IMR-90 (cell line): ENCODE measurements at regions not wholly inside any gene's neighbourhood (a gene's known extent, or its start where the extent isn't known, plus 50 kb on each side); places are given as distances from the start of the nearest gene placed in this dataset.

Experiments used
- ATAC-seq: fragments of 200-7000 bp; cut with Tn5 transposase; 2 replicates; pipeline ENCODE4 v1.9.1; 2020; ENCODE audit warnings: low read depth, mild to moderate bottlenecking, moderate library complexity
- BruUV-seq: library from RNA; stranded (reverse); fragments of 400-500 nt; replicated peaks from 2 replicates; lab custom pipeline; 2021; lab: Mats Ljungman, UMichigan
- CTCF ChIA-PET: fragments of 300-600 bp; formaldehyde crosslinking; extraction: SDS; loops from one replicate; lab custom pipeline; 2021; ENCODE audit warnings: antibody characterized with exemption; lab: Yijun Ruan, JAX
- POLR2A ChIA-PET: fragments of 300-600 bp; sonication (Branson Sonifier 250); formaldehyde crosslinking; loops from one replicate; lab custom pipeline; 2022; ENCODE audit warnings: antibody characterized with exemption; ENCODE audit not compliant: unreplicated experiment; lab: Charles Lee
- DNase-seq: peaks from one replicate; pipeline ENCODE4 v3.0.0; 2013
- H2AFZ ChIP-seq: replicated peaks from 2 replicates; pipeline ENCODE3; 2013; ENCODE audit warnings: low read length, mild to moderate bottlenecking; ENCODE audit not compliant: poor library complexity
- H2AK5ac ChIP-seq: 2 replicates; pipeline ENCODE4 v1.6.1; 2013; ENCODE audit warnings: low read depth, low read length, inconsistent platforms
- H2AK9ac ChIP-seq: replicated peaks from 2 replicates; pipeline ENCODE3; 2013; ENCODE audit warnings: mild to moderate bottlenecking, low read depth, low read length, moderate library complexity; ENCODE audit not compliant: poor library complexity
- H2BK120ac ChIP-seq: 2 replicates; pipeline ENCODE4 v1.6.1; 2013; ENCODE audit warnings: low read depth, low read length, inconsistent platforms
- H2BK15ac ChIP-seq: 3 replicates; pipeline ENCODE4 v1.6.1; 2013; ENCODE audit warnings: low read depth, low read length, inconsistent platforms
- H2BK20ac ChIP-seq: 2 replicates; pipeline ENCODE4 v1.6.1; 2013; ENCODE audit warnings: low read depth, mild to moderate bottlenecking, inconsistent platforms, low read length, moderate library complexity
- H2BK5ac ChIP-seq: 2 replicates; pipeline ENCODE4 v1.6.1; 2013; ENCODE audit warnings: mild to moderate bottlenecking, low read depth, low read length, inconsistent platforms; ENCODE audit not compliant: poor library complexity, severe bottlenecking
- H3K14ac ChIP-seq: replicated peaks from 2 replicates; pipeline ENCODE4 v1.6.1; 2013; ENCODE audit warnings: low read depth, low read length, inconsistent platforms
- H3K18ac ChIP-seq: 2 replicates; pipeline ENCODE4 v1.6.1; 2013; ENCODE audit warnings: low read depth, low read length, control low read depth
- H3K23ac ChIP-seq: 2 replicates; pipeline ENCODE4 v1.6.1; 2013; ENCODE audit warnings: low read depth, low read length, inconsistent platforms
- H3K27ac ChIP-seq: 2 replicates; pipeline ENCODE4 v1.5.1; 2013; ENCODE audit warnings: mild to moderate bottlenecking, control low read depth, low read length; ENCODE audit not compliant: insufficient read depth
- H3K27me3 ChIP-seq: 2 replicates; pipeline ENCODE4 v1.6.1; 2013; ENCODE audit warnings: low read length; ENCODE audit not compliant: control insufficient read depth, insufficient read depth
- H3K36me3 ChIP-seq: 2 replicates; pipeline ENCODE4 v1.6.1; 2013; ENCODE audit warnings: low read length, mixed read lengths; ENCODE audit not compliant: control insufficient read depth, insufficient read depth
- H3K4ac ChIP-seq: 2 replicates; pipeline ENCODE4 v1.6.1; 2013; ENCODE audit warnings: low read depth, low read length, inconsistent platforms
- H3K4me1 ChIP-seq: 2 replicates; pipeline ENCODE4 v1.6.1; 2013; ENCODE audit warnings: low read length, mixed read lengths; ENCODE audit not compliant: control insufficient read depth, insufficient read depth
- H3K4me2 ChIP-seq: 2 replicates; pipeline ENCODE4 v1.6.1; 2013; ENCODE audit warnings: low read depth, mild to moderate bottlenecking, control low read depth, low read length, moderate library complexity
- H3K4me3 ChIP-seq: 2 replicates; pipeline ENCODE4 v1.5.1; 2013; ENCODE audit warnings: low read depth, mild to moderate bottlenecking, control low read depth, low read length, moderate library complexity; ENCODE audit not compliant: insufficient read depth
- H3K56ac ChIP-seq: 2 replicates; pipeline ENCODE4 v1.6.1; 2013; ENCODE audit warnings: low read length, inconsistent platforms; ENCODE audit not compliant: insufficient read depth; ENCODE audit errors: extremely low read depth
- H3K79me1 ChIP-seq, 2 experiments: 2 replicates each; pipeline ENCODE4 v1.6.1; 2013; ENCODE audit warnings: low read length in 2 of 2, inconsistent platforms in 1 of 2, low read depth in 1 of 2
- H3K9ac ChIP-seq: 2 replicates; pipeline ENCODE4 v1.6.1; 2013; ENCODE audit warnings: low read depth, low read length, control low read depth
- H3K9me1 ChIP-seq: 2 replicates; pipeline ENCODE4 v1.6.1; 2013; ENCODE audit warnings: low read length, inconsistent platforms; ENCODE audit not compliant: insufficient read depth
- H3K9me3 ChIP-seq: 2 replicates; pipeline ENCODE4 v1.6.1; 2013; ENCODE audit warnings: low read length; ENCODE audit not compliant: control insufficient read depth, insufficient read depth
- H4K20me1 ChIP-seq: 2 replicates; pipeline ENCODE4 v1.6.1; 2013; ENCODE audit warnings: low read length, inconsistent platforms; ENCODE audit not compliant: insufficient read depth
- H4K5ac ChIP-seq: 2 replicates; pipeline ENCODE4 v1.6.1; 2013; ENCODE audit warnings: mild to moderate bottlenecking, low read depth, low read length, control low read depth
- H4K8ac ChIP-seq, 2 experiments: 2 replicates each; pipeline ENCODE4 v1.6.1; 2013; ENCODE audit warnings: low read depth in 2 of 2, low read length in 2 of 2, control low read depth in 1 of 2, inconsistent platforms in 1 of 2
- H4K91ac ChIP-seq: 2 replicates; pipeline ENCODE4 v1.6.1; 2013; ENCODE audit warnings: low read depth, low read length, inconsistent platforms; ENCODE audit not compliant: insufficient read depth
- BHLHE40 ChIP-seq: fragments of 150-350 bp; IDR thresholded peaks from 2 replicates; pipeline ENCODE4 v1.6.1; 2016; ENCODE audit warnings: mild to moderate bottlenecking, low read depth, low read length
- CEBPB ChIP-seq: IDR thresholded peaks from 2 replicates; pipeline ENCODE4 v1.6.1; 2012; ENCODE audit warnings: low read depth, low read length, improper control_type of control experiment
- CHD1 ChIP-seq: IDR thresholded peaks from 2 replicates; pipeline ENCODE4 v1.6.1; 2012; ENCODE audit warnings: low read depth, low read length, improper control_type of control experiment
- FOS ChIP-seq: fragments of 150-350 bp; IDR thresholded peaks from 2 replicates; pipeline ENCODE4 v1.6.1; 2016; ENCODE audit warnings: low read depth, low read length
- MAFK ChIP-seq: IDR thresholded peaks from 2 replicates; pipeline ENCODE4 v1.6.1; 2012; ENCODE audit warnings: low read depth, low read length, improper control_type of control experiment
- MAZ ChIP-seq: IDR thresholded peaks from 2 replicates; pipeline ENCODE4 v1.6.1; 2012; ENCODE audit warnings: low read depth, mild to moderate bottlenecking, low read length, improper control_type of control experiment, moderate library complexity, borderline replicate concordance
- MXI1 ChIP-seq: IDR thresholded peaks from 2 replicates; pipeline ENCODE4 v1.6.1; 2012; ENCODE audit warnings: low read depth, mild to moderate bottlenecking, low read length, moderate library complexity, borderline replicate concordance
- NFE2L2 ChIP-seq: fragments of 150-350 bp; IDR thresholded peaks from 2 replicates; pipeline ENCODE4 v1.6.1; 2016; ENCODE audit warnings: low read depth, mild to moderate bottlenecking, low read length
- POLR2A ChIP-seq: IDR thresholded peaks from 2 replicates; pipeline ENCODE4 v1.6.1; 2012; ENCODE audit warnings: mild to moderate bottlenecking, low read depth, low read length
- RAD21 ChIP-seq: IDR thresholded peaks from 2 replicates; pipeline ENCODE4 v1.6.1; 2012; ENCODE audit warnings: low read length, improper control_type of control experiment
- RCOR1 ChIP-seq: IDR thresholded peaks from 2 replicates; pipeline ENCODE4 v1.6.1; 2012; ENCODE audit warnings: mild to moderate bottlenecking, low read length, improper control_type of control experiment; ENCODE audit not compliant: insufficient replicate concordance
- RFX5 ChIP-seq: IDR thresholded peaks from 2 replicates; pipeline ENCODE4 v1.8.0; 2012; ENCODE audit warnings: low read depth, mild to moderate bottlenecking, low read length, moderate library complexity
- SMC3 ChIP-seq: fragments of 150-350 bp; IDR thresholded peaks from 2 replicates; pipeline ENCODE4 v1.6.1; 2016; ENCODE audit warnings: low read depth, mild to moderate bottlenecking, antibody characterized with exemption, low read length, moderate library complexity
- WGBS, 2 experiments: methylation state at CpG; one replicate each; pipeline versions ENCODE4 v1.1.5 to v1.1.7; 2013; ENCODE audit warnings: missing lambda C conversion rate in 2 of 2; ENCODE audit not compliant: insufficient read length in 1 of 2; ENCODE audit errors: extremely low coverage in 2 of 2; 5-methylcytosine and 5-hydroxymethylcytosine counted together
- dilution Hi-C: fragments of 300-500 bp; cut with HindIII; formaldehyde crosslinking; loops from one replicate; pipeline ENCODE4 v1.14.3; 2018; ENCODE audit warnings: low sequenced_read_pairs; ENCODE audit not compliant: unreplicated experiment
- in situ Hi-C: fragments of 300-500 bp; cut with MboI; formaldehyde crosslinking; loops from 3 replicates; pipeline ENCODE4 v1.14.3; 2019; ENCODE audit warnings: low sequenced_read_pairs, inconsistent platforms, mixed read lengths
- intact Hi-C: fragments of 100-400 bp; cut with micrococcal nuclease; formaldehyde crosslinking; loops from 2 replicates; pipeline ENCODE4 v1.10.0; 2022
- TF ChIP-seq, protein P1 (sequence below): fragments of 150-350 bp; IDR thresholded peaks from 2 replicates; pipeline ENCODE4 v1.6.1; 2016; ENCODE audit warnings: low read depth, mild to moderate bottlenecking, low read length, moderate library complexity, borderline replicate concordance
- TF ChIP-seq, protein P2 (sequence below): fragments of 150-350 bp; IDR thresholded peaks from 2 replicates; pipeline ENCODE4 v1.6.1; 2017; ENCODE audit warnings: mild to moderate bottlenecking, antibody characterized with exemption, low read length, low read depth
- TF ChIP-seq, protein P3 (sequence below): conservative IDR thresholded peaks from 2 replicates; pipeline ENCODE4 v1.5.1; 2012; ENCODE audit warnings: mild to moderate bottlenecking, low read depth, low read length, improper control_type of control experiment

DNA sequence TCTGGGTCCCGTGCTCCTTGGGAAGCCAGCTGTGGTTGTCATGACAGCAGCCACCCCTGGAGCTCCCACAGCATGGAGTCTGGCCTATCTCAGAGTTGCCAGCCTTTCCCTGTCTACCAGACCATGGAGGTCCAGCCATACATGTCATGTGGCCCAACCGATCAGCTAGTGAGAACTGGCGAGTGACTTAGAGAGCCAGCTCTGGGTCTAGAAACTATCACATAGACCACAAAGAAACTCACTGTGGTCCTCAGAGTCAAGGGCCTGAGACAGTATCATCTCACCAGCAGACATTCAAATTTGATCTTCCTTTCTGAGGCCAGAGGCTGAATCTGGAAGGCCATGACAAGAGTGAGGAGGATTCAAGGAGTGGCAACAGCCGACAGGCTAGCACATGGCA is 223.3 kb upstream of the GPR26 start:
- H4K20me1 ChIP-seq = no peaks in the 10 kb centered on the region
- H3K79me1 ChIP-seq = no peaks in the 10 kb centered on the region
- intact Hi-C loops = no loop called here
- no TSS peak for BruUV-seq
- no peaks in the 10 kb centered on the region for H3K36me3 ChIP-seq
- no peaks in the 10 kb centered on the region for H3K9me1 ChIP-seq
- no peak overlapping the region for H3K4me2 ChIP-seq
- no peak overlapping the region for H3K4ac ChIP-seq
- H3K4me3 ChIP-seq = no peak overlapping the region
- POLR2A ChIA-PET = no interaction called here
- CTCF ChIA-PET = no interaction called here
- in situ Hi-C loops = no loop called here
- ATAC-seq (no peak), DNase-seq (no peak)
- no peak overlapping the region for H3K18ac ChIP-seq
- H3K9me3 ChIP-seq = peaks cover 49% of the 10 kb centered on the region
- no peaks in the 10 kb centered on the region for H3K4me1 ChIP-seq
- no peak overlapping the region for H4K5ac ChIP-seq
- no peak for TF ChIP-seq NFE2L2
- TF ChIP-seq MAFK = no peak
- no peak for TF ChIP-seq RCOR1
- TF ChIP-seq RFX5 = no peak
- no peak for TF ChIP-seq MAZ
- no peak for TF ChIP-seq MXI1
- TF ChIP-seq CEBPB = no peak
- TF ChIP-seq, protein P1, sequence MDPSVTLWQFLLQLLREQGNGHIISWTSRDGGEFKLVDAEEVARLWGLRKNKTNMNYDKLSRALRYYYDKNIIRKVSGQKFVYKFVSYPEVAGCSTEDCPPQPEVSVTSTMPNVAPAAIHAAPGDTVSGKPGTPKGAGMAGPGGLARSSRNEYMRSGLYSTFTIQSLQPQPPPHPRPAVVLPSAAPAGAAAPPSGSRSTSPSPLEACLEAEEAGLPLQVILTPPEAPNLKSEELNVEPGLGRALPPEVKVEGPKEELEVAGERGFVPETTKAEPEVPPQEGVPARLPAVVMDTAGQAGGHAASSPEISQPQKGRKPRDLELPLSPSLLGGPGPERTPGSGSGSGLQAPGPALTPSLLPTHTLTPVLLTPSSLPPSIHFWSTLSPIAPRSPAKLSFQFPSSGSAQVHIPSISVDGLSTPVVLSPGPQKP = no peak
- TF ChIP-seq, protein P2, sequence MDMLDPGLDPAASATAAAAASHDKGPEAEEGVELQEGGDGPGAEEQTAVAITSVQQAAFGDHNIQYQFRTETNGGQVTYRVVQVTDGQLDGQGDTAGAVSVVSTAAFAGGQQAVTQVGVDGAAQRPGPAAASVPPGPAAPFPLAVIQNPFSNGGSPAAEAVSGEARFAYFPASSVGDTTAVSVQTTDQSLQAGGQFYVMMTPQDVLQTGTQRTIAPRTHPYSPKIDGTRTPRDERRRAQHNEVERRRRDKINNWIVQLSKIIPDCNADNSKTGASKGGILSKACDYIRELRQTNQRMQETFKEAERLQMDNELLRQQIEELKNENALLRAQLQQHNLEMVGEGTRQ = no peak
- no peak for TF ChIP-seq SMC3
- no peak for TF ChIP-seq POLR2A
- no peak for TF ChIP-seq CHD1
- no peak for TF ChIP-seq FOS
- no peak for TF ChIP-seq BHLHE40
- no peak for TF ChIP-seq RAD21
- TF ChIP-seq, protein P3, sequence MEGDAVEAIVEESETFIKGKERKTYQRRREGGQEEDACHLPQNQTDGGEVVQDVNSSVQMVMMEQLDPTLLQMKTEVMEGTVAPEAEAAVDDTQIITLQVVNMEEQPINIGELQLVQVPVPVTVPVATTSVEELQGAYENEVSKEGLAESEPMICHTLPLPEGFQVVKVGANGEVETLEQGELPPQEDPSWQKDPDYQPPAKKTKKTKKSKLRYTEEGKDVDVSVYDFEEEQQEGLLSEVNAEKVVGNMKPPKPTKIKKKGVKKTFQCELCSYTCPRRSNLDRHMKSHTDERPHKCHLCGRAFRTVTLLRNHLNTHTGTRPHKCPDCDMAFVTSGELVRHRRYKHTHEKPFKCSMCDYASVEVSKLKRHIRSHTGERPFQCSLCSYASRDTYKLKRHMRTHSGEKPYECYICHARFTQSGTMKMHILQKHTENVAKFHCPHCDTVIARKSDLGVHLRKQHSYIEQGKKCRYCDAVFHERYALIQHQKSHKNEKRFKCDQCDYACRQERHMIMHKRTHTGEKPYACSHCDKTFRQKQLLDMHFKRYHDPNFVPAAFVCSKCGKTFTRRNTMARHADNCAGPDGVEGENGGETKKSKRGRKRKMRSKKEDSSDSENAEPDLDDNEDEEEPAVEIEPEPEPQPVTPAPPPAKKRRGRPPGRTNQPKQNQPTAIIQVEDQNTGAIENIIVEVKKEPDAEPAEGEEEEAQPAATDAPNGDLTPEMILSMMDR = no peak
- H2AK9ac ChIP-seq = no peak overlapping the region
- no peak overlapping the region for H2BK20ac ChIP-seq
- no peak overlapping the region for H3K9ac ChIP-seq
- no peak overlapping the region for H4K91ac ChIP-seq
- dilution Hi-C loops = no loop called here
- H2AFZ ChIP-seq = no peak overlapping the region
- no peak overlapping the region for H3K23ac ChIP-seq
- 33% methylated on average over 1 of the region's 4 CpGs; no CpG with 5 or more reads in 1 of the 2 experiments for WGBS, 2 experiments
- no peak overlapping the region for H2BK15ac ChIP-seq
- no peak overlapping the region for H3K27ac ChIP-seq
- no peaks in the 10 kb centered on the region for H3K27me3 ChIP-seq
- no peak overlapping the region for H2BK5ac ChIP-seq
- no peak overlapping the region for H3K14ac ChIP-seq
- H2BK120ac ChIP-seq = no peak overlapping the region
- H4K8ac ChIP-seq = no peak overlapping the region
- H2AK5ac ChIP-seq = no peak overlapping the region
- H3K56ac ChIP-seq = no peak overlapping the region
